ENCODE measurements at regions not wholly inside any gene's neighbourhood (a gene's known extent, or its start where the extent isn't known, plus 50 kb on each side); places are given as distances from the start of the nearest gene placed in this dataset.

GRCh38 chr13:70191034-70191433, 82.8 kb upstream of the KLHL1 start:
- DNase-seq = no peak
- H3K36me3 Mint-ChIP-seq = no peaks in the 10 kb centered on the region
- H3K4me1 ChIP-seq (ENCODE audit: control insufficient read depth in 2 of 2, insufficient read depth in 2 of 2, low read length in 2 of 2) = no peaks in the 10 kb centered on the region
- no peak overlapping the region for H3K4me3 ChIP-seq (ENCODE audit: low read length)
- ATAC-seq = no peak
- H3K36me3 ChIP-seq (ENCODE audit: control insufficient read depth in 2 of 3, insufficient read depth in 3 of 3, low read length in 3 of 3) = no peaks in the 10 kb centered on the region
- ChIA-PET CTCF (no interaction called here), POLR2A (no interaction called here)
- no peaks in the 10 kb centered on the region for H3K27me3 Mint-ChIP-seq
- H3K4me1 Mint-ChIP-seq = no peaks in the 10 kb centered on the region
- no peak overlapping the region for H3K27ac ChIP-seq (ENCODE audit: low read depth, low read length)
- no peak overlapping the region for H3K27ac Mint-ChIP-seq
- no peaks in the 10 kb centered on the region for H3K9me3 ChIP-seq (ENCODE audit: control insufficient read depth in 2 of 3, low read length in 3 of 3)
- intact Hi-C loops (cut with micrococcal nuclease) = no loop called here
- H3K4me3 Mint-ChIP-seq = no peak overlapping the region
- peaks cover 3 to 20% (median 6%) of the 10 kb centered on the region in 11 donors for H3K9me3 Mint-ChIP-seq
- no peaks in the 10 kb centered on the region for H3K27me3 ChIP-seq (ENCODE audit: control insufficient read depth in 2 of 2, insufficient read depth in 2 of 2, low read length in 2 of 2)

GRCh38 chr13:70189981-70190380, 81.7 kb upstream of the KLHL1 start:
- H3K4me1 ChIP-seq (ENCODE audit: control insufficient read depth in 2 of 2, insufficient read depth in 2 of 2, low read length in 2 of 2) = no peaks in the 10 kb centered on the region
- Mint-ChIP-seq H3K36me3 (no peaks in the 10 kb centered on the region), H3K27me3 (no peaks in the 10 kb centered on the region), H3K4me1 (no peaks in the 10 kb centered on the region), H3K4me3 (no peak overlapping the region), H3K9me3 (peaks cover 0 to 17% (median 6%) of the 10 kb centered on the region in 11 donors), H3K27ac (no peak overlapping the region)
- H3K4me3 ChIP-seq (ENCODE audit: low read length) = no peak overlapping the region
- H3K36me3 ChIP-seq (ENCODE audit: control insufficient read depth in 2 of 3, insufficient read depth in 3 of 3, low read length in 3 of 3) = no peaks in the 10 kb centered on the region
- H3K27ac ChIP-seq (ENCODE audit: low read depth, low read length) = no peak overlapping the region
- ATAC-seq = no peak
- H3K27me3 ChIP-seq (ENCODE audit: control insufficient read depth in 2 of 2, insufficient read depth in 2 of 2, low read length in 2 of 2) = no peaks in the 10 kb centered on the region
- DNase-seq = no peak
- H3K9me3 ChIP-seq (ENCODE audit: control insufficient read depth in 2 of 3, low read length in 3 of 3) = no peaks in the 10 kb centered on the region
- CTCF ChIA-PET = no interaction called here
- intact Hi-C loops (cut with micrococcal nuclease) = no loop called here
- POLR2A ChIA-PET = no interaction called here

- H3K4me3 ChIP-seq (ENCODE audit: low read length) = no peak overlapping the region
- Mint-ChIP-seq H3K36me3 (no peaks in the 10 kb centered on the region), H3K27me3 (no peaks in the 10 kb centered on the region), H3K9me3 (peaks cover 0 to 12% (median 2%) of the 10 kb centered on the region in 11 donors), H3K4me3 (no peak overlapping the region), H3K27ac (no peak overlapping the region), H3K4me1 (no peaks in the 10 kb centered on the region)
- ChIA-PET POLR2A (no interaction called here), CTCF (no interaction called here)
- no peak for DNase-seq
- H3K9me3 ChIP-seq (ENCODE audit: control insufficient read depth in 2 of 3, low read length in 3 of 3) = no peaks in the 10 kb centered on the region
- no peaks in the 10 kb centered on the region for H3K36me3 ChIP-seq (ENCODE audit: control insufficient read depth in 2 of 3, insufficient read depth in 3 of 3, low read length in 3 of 3)
- no peaks in the 10 kb centered on the region for H3K4me1 ChIP-seq (ENCODE audit: control insufficient read depth in 2 of 2, insufficient read depth in 2 of 2, low read length in 2 of 2)
- intact Hi-C loops (cut with micrococcal nuclease) = no loop called here
- no peak overlapping the region for H3K27ac ChIP-seq (ENCODE audit: low read depth, low read length)
- no peaks in the 10 kb centered on the region for H3K27me3 ChIP-seq (ENCODE audit: control insufficient read depth in 2 of 2, insufficient read depth in 2 of 2, low read length in 2 of 2)
- ATAC-seq = no peak
Measured at GRCh38 chr13:70188567-70188966, 80.3 kb upstream of the KLHL1 start.

- ChIA-PET CTCF (no interaction called here), POLR2A (no interaction called here)
- H3K9me3 Mint-ChIP-seq = peaks cover 0 to 15% (median 0%) of the 10 kb centered on the region in 11 donors
- H3K36me3 ChIP-seq (ENCODE audit: control insufficient read depth in 2 of 3, insufficient read depth in 3 of 3, low read length in 3 of 3) = no peaks in the 10 kb centered on the region
- H3K4me3 ChIP-seq (ENCODE audit: low read length) = no peak overlapping the region
- intact Hi-C loops (cut with micrococcal nuclease) = no loop called here
- no peak for DNase-seq
- H3K9me3 ChIP-seq (ENCODE audit: control insufficient read depth in 2 of 3, low read length in 3 of 3) = no peaks in the 10 kb centered on the region
- no peaks in the 10 kb centered on the region for H3K36me3 Mint-ChIP-seq
- H3K27me3 ChIP-seq (ENCODE audit: control insufficient read depth in 2 of 2, insufficient read depth in 2 of 2, low read length in 2 of 2) = no peaks in the 10 kb centered on the region
- no peak overlapping the region for H3K27ac ChIP-seq (ENCODE audit: low read depth, low read length)
- no peak overlapping the region for H3K27ac Mint-ChIP-seq
- H3K4me3 Mint-ChIP-seq = no peak overlapping the region
- H3K4me1 Mint-ChIP-seq = no peaks in the 10 kb centered on the region
- no peaks in the 10 kb centered on the region for H3K4me1 ChIP-seq (ENCODE audit: control insufficient read depth in 2 of 2, insufficient read depth in 2 of 2, low read length in 2 of 2)
- no peak for ATAC-seq
- H3K27me3 Mint-ChIP-seq = no peaks in the 10 kb centered on the region
Measured at GRCh38 chr13:70183041-70183440, 74.8 kb upstream of the KLHL1 start.

All from naive thymus-derived CD4-positive, alpha-beta T cell (primary cell).